Stimulated activated CD4-positive, alpha-beta T cell treated with anti-CD3 and anti-CD28 coated beads, Interleukin-15, amount 100 ng/mL, for 48 hours (primary cell): ENCODE measurements at regions not wholly inside any gene's neighbourhood (a gene's known extent, or its start where the extent isn't known, plus 50 kb on each side); places are given as distances from the start of the nearest gene placed in this dataset.

Experiments used
- DNase-seq, 2 donors: peaks; one replicate each; pipeline ENCODE4 v3.0.0-alpha.2; 2020; ENCODE audit warnings: low read depth in 2 of 2

DNA sequence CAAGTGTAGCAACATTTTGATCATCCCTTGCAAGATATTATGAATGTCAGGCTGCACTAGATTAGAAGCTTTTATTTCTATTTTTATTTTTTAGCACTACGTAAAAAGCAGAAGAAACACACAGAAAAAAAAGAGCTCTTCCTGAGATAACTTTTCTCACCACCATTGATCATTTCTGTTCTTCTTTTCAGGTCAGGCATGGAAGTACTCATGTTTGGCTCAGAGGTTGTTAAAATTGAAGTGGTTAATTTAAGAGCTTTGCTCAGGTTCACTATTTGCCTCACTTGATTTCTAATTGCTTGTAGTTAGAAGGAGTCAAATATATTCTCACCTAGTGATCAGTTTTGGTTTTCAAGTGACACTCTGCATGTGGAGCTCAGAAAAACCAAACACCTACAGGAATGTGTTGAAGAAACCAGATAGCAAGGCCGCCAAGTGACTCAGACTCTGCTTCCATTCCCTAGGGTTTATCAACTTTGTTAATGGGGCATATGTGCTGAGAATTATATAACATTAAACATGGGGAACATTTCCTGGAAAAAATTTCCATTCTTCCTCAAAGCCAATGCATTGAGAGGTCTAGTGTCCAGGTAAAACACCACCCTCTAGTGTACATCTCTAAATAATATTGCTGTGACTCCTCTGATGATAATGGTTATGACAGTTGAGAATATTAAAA lies 679.8 kb downstream of the CETN3 start:
- DNase-seq, result no peak

DNA sequence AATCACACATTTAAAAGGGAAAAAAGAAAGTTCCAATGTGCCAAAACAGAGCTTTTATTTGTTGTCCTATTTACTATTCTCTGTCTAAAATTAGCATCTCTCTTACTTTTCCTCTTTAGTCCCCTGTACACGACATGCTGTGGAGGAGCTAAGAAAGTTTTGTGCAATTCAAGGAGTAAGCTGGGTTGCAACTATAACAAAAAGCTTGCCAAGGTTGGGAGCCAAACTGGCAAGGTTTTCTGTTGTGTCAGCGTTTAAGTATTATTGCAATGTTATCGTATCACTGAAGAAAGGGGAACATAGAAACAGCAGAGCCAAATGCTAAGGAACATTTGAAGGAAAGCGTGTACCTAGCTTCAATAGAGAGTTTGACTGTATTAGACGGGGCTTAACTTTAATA lies 680.8 kb downstream of the CETN3 start:
- DNase-seq, result no peak

DNA sequence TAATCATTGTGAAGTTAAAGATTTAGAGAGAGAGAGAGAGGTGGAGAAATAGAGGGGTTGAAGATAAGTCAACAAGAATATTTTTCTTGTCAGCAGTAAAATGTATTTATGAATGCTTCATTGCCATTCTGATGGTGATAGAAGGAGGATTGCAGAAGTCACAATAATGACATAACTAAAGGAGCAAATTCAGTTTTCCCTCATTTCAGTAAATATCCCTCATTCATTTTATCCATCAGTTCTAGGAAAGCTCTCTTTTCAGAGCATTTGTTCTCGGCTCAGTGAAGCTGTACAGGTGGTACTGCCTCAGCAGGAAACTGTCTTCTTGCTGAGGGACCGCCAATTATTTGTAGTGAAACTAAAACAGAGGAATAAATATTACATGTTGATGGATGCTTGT lies 681.4 kb downstream of the CETN3 start:
- DNase-seq, result no peak

DNA sequence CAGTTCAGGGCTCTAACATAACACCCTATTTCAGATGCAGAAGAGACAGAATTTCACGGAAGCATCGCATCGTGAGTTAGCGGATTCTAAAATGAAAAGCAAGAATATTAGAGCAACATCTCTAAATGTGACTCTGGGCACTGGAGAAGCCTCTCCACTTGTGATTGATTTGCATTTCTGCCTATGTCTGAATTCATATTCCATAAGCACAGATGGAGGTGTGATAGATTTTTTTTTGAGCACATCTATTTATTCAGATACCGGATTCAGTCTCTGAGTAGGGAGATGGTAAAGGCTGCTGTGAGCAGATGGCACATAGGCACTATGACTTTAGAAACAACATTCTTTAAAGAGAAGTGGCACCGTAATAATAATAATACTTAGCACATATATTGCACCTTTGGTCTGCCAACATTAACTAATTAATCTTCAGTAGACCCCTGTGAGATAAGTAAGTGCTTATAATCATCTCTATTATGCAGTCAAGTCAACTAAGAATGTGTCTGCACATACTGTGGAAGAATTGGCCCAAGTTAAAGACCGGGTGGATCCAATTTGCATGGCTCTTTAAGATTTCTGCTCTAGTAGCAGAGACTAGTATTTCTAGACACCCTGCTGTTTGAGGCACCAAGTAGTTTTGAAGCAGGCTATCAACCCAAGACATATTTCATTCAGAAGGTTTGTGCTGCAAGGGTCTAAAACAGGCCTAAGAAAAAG lies 685.0 kb downstream of the CETN3 start:
- DNase-seq, result no peak

DNA sequence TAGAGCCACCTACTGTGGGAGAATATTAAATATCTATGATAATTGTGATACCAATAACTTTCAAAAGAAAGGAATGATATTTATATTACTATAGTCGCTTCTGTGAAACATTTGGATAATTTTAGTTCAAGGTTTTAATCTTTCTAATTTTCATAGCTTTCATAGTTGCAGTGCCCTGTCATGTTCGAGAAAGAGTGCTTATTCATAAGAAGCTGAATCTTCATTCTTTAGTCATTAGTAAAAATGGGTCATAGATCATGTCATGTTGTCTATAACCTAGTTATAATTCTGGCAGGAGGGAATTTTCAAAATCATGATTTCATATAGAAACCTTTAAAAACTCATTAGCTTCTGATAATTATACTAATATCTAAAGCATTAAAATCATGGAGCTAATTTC lies 685.6 kb downstream of the CETN3 start:
- DNase-seq, result no peak

DNA sequence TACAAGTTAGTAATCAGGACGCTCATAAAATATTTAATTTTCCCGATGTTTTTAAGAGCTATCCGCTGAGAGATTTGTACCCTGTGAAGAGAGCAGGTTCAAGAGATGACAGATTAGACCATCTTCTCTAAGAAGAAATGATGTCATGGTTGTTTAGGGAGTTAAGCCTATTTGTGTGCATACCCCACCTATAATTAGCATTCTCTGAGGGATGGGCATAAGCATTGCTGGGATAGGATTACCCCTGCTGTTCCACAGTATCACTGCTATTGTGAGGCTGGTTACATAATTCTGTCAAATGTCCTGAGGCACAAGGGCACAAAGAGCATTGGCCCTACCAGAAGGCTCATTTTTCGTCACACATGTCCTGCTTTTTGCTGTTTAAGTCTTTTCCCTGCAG lies 687.0 kb downstream of the CETN3 start:
- DNase-seq, result no peak

DNA sequence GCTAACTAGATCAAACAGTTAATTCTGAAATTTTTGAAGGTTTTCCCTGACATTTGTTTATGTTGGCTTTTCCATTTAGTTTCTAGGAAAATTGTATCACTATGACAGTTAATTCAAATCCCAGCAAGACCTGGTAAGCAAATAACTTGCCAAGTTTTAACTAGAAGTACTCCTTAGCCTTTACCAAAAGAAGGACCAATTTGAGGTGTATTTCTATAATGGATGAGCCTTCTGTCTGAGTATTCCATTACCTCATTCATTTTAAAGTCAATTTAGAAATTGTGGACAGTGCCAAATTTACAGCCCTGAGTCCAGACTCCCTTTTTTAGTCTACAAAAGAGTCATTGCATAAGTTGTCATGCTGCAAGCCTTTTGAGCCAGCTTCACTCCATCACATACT lies 687.6 kb downstream of the CETN3 start:
- no peak for DNase-seq

DNA sequence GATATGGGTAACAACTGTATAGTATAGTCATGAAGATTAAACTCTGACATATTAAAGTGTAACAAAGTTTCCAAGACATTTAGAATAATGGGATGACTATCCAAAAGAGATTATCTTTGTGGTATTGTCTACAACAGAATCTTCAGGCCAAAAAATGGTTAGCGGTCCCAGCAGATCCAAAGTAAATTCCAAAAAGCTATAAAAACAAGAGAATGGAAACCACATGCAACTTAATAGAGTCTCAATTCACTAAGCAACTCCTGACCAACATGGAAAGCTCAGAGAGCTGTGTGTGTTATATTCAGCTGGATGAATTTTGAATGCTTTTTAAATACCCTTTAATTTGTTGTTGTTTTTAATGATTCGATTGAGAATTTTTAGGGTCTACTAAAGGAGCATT lies 688.2 kb downstream of the CETN3 start:
- no peak for DNase-seq

DNA sequence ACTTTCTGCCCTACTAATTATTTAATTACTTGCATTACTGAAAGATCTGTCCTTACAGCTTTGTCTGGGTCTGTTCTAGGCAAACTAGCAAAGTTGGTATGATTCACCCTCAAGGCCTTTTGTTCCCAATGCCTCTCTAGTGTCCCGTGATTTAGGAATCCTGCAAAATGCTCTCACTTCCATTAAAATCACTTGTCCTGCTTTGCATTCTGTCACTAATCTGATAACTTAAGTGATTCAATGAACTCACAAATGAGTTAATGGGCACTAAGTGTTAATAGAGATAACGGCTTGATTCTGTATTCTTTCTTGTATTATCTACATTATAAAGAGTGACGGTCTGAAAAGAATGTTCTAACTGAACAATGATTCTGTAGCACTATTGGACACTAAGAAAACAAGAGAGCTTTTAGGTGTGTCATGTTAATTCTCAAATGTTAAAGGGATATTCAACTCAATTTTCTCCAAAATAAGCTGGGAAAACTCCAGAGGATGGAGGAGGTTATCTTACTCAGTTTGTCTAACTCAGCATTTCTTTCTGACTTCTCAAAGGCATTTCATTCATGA lies 697.3 kb downstream of the CETN3 start:
- no peak for DNase-seq

DNA sequence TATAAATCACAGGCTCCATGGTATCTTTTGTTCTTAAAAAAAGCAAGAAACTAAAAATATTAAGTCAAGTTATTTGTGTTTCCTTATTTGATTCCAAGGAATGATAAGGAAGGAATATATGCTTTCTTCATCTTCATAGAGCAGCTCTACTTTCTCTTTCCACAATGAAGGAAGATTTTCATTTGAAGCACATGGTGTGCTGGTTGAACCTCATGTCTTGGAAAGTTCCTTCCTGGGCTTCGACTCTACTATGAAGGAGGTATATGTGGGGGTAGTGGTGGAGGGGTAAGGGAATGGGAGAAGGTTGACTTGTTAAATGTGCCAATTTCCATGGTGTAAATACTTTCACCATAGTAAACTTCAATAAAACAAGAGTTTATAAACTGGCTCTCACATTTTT lies 698.0 kb downstream of the CETN3 start:
- DNase-seq, result no peak

DNA sequence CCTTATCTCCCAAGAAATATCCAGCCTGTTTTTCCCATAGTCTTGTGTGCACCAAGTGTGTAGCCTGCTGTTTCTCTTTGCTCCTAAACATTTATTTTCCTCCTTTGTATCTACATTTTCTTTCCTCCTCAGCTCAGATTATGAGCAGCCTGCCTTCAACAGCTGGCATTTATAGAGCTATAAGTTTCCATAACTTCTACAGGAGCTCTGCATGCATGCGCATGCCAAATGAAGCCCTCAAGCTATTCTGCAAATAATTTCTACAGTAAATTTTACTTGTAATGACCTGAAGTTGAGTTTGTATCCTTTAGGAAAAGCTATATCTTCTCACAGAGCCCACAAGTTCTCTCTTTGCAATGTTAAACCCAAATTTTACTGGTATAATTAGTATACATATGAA lies 699.5 kb downstream of the CETN3 start:
- DNase-seq, result no peak

DNA sequence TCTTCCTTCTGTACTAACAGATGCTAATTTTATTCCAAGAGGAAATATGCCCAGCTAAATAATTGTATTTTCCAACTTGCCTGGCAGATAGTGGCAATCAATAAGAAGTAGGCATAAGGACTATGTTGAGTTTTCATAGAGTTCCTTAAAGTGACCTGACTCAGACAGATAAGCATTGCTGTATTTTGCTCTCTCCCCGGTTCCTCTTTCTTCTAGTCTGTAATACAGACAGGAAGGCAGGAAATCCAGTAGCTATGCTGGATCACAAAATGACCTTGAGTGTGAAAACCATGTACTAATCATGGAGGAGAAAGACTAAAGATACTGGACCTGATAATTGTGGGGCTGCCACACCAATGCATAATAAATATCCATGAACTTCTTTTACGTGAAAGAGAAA lies 701.7 kb downstream of the CETN3 start:
- DNase-seq, result no peak

DNA sequence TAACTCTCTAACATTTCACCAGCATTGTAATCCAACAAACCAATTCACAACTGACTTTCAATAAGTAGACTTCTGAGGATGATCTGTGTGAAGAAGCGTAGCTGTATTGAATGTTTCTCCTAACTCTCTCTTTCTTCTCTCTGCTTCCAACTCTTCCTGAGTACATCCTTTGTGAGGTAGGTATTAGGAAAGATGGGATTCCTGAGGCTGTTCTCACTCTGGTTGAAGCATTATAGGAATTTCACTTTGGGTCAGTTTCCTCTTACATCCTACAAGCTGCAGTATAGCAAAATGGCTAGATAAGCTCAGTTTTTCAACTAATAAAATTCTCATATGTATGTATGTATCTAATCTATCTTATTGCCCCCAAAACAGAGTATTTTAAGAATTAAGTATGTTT lies 702.8 kb downstream of the CETN3 start:
- DNase-seq, result no peak

DNA sequence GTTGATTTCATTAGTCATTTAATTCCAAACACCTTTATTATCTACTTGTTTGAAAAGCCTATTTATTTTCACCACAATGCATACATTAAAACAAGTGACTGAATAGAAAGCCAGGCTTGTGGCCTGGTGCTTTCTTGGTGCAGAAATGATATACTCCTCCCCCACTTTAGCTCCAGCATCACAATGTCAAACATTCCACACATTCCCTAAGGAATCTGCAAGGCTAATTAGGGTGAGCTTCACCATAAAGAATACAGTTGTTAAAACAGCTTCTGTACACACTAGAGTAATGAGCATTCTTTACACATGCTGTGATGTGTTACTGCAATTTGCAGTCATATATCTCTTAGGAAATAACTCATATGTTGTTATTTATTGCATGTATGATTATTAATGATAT lies 705.7 kb downstream of the CETN3 start:
- DNase-seq, result no peak

DNA sequence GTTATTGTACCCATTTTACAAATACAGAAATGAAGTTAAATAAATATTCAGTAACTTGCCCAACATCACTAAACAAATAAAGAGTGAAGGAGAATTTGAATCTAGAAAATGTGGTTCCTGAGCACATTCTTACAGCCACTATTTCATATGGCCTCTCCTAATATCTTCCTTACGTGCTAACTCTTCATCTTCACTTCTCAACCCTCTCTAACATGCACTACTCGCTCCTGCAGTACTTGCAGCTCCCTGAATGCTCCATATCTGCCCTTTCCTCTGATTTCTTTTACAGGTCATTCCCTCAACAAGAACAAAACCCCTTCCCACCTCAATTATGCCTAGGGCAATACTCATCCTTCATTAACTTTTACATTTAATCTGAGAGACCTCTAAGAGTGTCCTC lies 711.5 kb downstream of the CETN3 start:
- no peak for DNase-seq

DNA sequence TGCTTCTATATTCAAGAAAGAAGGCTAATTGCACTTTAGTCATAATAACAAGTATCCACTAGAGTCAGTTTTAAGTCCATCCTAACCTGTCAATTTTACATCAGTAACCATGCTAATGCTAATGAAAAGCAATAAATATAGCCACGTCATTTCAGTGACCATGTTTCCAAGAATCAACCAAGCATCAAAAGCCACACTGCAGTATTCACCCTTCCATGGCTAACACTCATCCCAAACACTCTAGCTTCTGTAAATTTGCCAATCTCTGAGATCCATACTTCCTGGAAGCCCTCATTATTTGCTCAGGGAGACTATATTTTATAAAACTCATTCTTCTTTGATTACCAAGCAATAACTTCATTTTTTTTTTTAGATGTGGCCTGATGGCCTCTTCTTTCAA lies 712.0 kb downstream of the CETN3 start:
- DNase-seq, result no peak

DNA sequence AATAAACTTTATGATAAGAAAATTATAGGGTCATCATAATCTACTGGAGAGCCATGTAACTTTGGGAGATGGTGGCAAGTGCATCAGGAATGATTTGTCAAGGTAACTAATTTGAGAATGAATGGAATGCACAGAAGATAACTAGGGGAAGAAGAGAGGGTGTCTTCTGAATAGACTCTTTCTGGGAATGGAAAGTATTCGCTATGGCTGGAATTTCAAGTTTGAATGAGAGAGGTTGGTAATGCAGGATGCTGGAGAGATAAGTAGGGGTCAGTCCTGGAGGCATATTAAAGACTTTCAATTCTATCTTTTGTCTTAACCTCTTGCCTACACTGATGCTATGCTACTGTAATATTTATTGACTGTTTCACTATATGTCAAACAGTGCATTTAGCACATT lies 714.2 kb downstream of the CETN3 start:
- no peak for DNase-seq

DNA sequence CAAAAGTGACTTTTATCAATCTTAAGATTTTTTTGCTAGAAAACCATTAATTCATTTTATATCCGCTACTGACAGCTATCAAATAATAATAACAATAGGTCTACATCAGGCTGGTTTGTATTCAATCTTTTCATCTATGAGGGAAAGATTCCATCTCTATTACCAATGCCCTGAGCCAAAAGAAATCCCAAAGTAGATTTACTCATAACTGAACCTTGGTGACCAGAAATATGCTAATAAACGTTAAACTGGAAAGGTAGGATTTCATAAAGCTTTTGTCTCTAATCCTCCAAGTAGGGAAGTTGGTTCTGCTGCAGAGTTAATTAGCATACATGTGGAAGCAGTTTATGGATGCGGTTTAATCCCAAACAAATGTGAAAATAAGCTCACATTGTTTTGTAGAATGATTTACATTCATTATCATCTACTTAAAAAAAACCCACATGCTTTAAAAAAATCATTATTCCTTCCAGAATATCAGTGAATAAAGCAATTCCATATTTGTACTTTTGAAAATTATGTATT lies 715.5 kb downstream of the CETN3 start:
- no peak for DNase-seq

DNA sequence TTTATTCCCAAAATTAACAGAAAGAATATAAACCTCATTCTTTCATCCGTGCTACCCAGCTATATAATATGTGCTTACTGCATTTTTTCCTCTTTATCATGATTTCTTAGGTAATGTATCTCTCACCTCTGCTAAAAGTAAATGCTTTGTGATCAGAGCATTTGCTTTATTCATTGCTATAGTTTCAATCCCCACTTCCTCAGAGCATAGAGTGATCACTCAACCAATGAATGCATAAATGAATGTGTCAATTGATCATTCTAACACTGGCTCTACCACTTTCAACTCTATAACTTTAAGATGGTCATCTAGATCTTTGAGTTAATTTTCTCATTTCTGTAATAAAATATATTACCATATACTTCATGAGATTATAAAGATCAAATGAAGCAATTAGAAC lies 719.2 kb downstream of the CETN3 start:
- no peak for DNase-seq

DNA sequence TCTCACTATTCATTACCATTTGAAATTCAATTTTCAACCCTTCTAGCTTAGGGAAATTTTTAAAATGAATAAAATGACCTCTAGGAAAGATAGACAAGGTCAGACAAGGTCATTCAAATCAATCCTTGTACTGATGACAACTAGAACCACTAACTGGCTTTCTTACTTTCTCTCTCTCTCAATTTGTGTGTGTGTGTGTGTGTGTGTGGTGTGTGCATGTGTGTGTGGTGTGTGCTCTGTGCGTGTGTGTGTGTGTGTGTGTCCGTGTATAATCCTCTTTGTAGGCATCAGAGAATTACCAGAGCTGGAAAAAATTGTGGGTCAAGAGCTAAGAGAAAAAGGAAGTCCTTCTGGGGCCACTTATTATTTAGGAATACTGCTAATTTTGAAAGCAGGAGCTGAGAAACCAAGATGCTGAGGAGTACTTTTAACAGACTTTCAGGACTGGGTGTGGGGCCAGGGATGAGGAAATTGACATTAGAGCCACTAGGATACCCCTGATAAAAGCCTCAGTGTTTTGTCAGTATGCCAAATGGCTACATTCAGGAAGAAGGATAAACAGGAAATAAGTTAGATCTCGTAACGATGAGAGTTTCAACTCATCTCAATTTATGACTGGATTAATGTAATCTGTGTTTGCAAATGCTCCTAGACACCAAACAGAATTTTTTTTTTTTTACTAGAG lies 723.3 kb downstream of the CETN3 start:
- DNase-seq, result no peak

DNA sequence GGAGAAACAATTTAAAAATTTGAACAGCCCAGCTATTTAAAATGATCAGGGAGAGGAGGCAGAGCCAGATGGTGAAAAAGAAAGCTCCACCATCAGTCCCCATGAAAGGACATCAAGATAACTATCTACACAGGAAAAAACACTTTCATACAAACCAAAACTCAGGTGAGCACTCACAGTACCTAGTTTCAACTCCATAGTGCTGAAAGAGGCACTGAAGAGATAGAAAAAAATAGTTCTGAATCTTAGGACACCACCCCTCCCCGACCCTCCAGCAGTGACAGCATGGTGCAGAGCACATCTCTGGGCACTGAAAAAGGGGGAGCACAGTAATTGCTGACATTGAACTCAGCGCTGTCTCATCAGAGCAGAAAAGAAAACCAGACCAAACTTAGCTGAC lies 732.9 kb downstream of the CETN3 start:
- no peak for DNase-seq

DNA sequence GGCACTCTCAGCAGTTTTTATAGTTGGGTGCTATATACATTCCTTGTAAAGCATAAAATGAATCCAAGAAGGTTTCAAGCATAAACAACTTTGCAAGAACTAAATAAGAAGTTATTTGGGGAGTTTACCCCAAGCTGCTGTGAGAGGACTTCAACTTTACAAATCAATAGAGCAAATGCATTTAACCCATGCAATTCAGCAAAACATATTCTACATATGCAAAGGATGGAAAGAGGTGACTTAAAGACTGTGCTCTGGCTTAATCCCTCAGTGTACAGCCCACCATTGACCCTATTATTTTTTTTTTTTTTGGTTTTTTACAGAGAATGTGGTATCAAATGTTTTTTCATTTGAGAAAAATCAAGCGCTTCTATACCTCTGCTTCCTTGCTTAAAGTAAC lies 736.5 kb downstream of the CETN3 start:
- DNase-seq, result no peak

DNA sequence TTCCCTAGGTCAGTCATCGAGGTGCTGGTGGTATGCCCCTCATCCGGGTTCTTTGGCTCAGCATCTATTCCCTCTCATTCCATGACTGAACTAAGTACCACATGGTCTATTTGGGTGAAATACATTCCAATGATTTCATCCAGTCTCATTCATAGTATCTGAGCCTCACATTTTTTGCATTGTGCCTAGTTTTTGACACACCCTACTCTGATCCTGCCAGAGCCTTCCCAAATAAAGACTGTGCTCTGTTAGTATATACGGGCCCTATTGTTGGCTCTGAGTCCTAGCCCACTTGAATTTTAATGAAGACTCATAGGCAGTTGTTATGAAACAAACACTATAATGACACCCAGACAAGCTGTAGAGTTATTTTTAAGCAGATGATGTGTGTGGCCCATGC lies 740.7 kb downstream of the CETN3 start:
- DNase-seq, result no peak
